ENCODE measurements at regions not wholly inside any gene's neighbourhood (a gene's known extent, or its start where the extent isn't known, plus 50 kb on each side); places are given as distances from the start of the nearest gene placed in this dataset.

DNA sequence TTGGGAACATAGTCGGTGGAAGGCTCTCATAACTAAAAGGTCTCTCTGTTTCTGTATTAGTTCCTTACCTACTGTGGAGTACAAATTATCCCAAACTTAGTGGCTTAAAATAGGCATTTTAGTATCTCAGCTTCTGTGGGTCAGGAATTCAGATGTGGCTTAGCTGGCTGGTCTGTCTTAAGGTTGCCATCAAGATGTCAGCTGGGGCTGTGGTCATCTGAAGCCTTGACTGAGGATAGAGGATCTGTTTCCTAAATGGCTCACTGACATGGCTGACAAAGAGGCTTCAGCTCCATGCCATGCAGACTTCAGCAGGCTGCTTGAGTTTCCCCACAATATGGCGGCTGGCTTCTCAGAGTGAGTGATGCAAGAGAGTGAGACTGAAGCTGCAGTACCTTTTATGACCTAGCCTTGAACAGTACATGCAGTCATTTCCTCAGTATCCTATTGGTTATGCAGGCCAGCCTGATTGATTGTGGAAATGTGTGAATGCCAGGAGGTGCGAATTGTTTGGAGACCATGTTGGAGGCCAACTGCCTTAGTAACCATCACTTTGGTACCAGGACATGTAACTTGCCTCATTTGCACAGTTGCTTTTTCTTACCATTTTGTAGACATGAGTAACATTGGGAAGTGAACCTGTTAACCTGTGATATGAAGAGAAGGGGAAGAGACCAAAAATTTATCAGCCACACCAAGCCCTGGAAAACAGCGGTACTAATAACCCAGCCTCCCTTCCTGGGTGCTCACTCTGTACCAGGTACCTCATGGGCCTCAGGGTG is 152.8 kb upstream of the IER5L start:
- no peak for DNase-seq (ENCODE audit: low read depth, low spot score)

DNA sequence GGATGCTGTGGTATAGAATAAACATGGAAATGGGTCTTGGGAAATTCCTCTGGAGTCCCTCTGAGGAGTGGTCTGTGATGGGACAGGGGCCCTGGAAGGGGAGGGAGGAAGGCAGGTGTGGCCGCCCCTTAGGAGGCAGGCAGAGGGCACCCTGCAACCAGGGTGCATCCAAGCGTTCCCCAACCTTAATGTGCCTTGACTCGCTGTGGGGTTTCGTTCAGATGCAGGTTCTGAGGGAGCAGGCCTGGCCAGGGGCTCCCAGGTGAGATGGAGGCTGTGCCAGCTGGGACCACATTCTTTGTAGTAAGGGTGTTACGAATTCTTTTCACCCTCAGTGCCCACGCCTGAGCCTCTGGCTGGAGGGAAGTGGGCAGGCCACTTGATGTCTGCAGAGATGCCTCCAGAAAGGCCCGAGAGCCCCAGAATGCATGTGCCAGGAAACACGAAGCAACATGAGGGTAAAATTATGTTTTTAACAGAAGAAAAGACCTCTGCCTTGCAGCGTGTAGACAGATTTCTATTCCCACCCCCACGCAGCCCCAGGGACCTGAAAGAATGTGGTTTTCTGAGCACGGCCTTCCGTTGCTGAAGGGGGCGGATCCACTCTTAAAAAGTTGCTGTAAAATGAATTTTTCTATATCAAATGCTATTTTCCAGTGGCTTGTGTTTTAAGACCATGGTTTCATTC is 150.4 kb upstream of the IER5L start:
- DNase-seq (ENCODE audit: low read depth, low spot score), result no peak

DNA sequence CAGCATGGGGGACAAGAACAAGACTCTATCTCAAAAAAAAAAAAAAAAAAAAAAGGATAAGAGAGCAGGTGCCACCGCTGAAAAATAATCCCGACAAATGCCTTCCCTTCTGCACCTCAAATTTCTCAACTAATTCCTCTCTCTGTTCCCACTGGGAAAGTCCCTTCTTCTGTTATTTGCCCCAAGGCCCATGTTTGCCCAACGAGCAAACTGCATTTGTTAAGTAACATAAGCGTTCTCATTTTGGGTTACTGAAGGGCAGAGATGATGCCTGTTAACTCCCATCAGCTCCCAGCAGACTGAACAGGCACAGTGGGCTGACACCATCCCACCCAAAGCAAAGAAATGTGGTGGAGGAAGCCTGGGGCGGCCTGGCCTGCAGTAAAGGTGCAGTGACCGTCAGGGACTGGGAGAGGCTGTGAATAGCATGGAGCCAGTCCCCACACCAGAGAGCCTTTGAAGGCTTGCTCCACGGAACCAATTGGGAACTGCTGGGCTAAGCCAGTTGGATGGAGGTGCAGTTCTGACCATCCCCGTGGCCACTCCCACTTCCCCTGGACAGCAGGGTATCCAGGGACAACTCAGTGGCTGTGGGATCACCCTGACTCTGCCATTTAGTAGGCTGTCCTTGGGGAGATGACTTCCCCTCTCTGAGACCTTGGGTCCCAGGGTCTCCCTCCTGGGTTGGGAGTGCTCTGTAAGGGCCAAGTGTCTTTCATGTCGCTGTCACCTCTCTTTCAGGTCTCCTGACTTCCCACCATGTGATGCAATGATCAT is 149.7 kb upstream of the IER5L start:
- no peak for DNase-seq (ENCODE audit: low read depth, low spot score)

DNA sequence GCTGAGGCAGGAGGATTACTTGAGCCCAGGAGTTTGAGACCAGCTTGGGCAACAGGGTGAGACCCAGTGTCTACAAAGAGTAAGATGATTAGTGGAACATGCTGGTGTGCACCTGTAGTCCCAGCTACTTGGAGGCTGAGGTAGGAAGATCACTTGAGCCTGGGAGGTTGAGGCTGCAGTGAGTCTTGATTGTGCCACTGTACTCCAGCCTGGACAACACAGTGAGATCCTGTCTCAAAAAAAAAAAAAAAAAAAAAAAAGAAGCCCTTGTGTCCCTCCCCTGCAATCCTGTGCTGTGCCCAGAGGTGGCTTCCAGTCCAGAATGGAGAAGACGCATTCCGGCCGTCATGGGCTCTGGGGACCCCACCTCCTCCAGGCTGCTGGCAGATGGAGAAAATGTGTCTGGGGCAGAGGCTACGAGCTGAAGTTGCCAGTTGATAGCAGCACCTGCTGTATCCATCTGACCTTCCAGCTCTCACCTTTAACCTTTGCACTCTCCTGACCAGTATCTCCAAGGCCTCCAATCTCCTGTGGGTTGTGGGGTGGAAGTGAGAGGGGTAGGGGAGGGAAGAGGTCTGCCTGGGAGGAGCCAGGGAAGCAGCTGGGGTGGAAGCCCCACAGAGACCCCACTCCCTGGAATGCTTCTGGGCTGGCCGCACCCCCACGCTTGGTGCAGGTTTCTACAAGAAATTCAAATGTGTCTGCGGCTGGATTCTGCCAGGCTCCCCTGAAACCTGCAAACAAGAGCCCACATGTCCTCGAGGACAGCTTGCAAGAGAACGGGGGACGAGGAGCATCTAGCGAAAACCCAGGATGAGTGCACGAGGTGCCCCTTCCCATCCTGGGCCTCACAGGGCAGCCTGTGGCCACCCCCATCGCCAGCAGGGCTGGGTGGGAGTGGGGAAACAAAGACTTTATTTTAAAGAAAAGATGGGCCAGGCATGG is 148.3 kb upstream of the IER5L start:
- no peak for DNase-seq (ENCODE audit: low read depth, low spot score)

DNA sequence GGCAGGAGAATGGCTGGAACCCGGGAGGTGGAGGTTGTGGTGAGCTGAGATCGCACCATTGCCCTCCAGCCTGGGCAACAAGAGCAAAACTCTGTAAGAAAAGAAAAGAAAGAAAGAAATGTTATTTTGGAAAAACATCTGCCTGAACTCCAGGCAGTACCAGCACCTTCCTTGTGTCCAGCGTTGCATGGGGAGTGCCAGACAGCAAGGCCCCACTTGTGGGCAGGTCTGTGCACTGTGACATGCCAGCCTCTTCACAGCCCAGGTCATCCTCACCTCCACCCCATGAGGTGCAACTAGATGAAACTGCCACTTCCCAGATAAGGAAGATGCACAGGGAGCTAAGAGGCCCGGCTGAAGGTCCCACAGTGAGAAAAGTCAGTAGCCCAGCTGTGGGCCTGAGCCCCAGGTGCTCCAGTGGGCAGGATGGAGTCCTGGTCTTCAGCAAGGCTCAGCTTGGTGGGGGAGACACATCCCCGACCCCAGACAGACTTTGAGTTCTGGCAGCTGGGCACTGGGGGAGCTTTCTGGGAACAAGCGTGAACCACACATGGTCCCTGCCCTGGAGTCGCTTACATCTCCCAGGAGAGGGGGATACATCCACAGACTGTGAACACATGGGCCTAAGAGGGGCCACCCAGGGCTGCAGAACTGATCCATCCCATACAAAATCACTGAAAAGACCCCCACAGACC is 146.9 kb upstream of the IER5L start:
- DNase-seq (ENCODE audit: low read depth, low spot score), result no peak

DNA sequence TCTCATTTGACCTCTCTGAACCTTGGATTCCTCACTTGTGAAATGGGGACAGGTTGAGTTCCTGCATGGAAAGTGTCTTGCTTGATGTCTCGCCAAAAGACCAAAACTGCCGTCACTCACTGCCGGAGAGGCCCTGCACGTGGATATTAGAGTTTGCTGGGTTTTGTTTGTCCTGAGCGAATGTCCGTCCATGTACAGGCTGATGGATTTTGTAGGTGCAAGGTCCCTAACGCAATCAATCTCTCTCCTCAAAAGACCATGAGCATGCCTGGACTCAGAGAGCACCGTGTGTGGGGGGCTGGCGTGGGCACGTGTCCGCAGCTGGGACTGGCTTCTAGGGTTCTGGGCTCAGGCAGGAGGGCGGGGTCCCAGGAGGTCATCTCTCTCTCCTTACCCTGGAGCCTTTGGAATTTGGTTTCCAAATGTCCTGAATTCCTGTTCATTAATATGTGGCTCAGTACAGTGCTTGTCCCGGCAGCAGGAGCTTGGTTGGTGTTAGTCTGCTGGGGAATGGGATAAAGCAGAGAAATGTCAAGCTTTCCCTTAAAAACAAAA is 146.0 kb upstream of the IER5L start:
- DNase-seq (ENCODE audit: low read depth, low spot score), result no peak

DNA sequence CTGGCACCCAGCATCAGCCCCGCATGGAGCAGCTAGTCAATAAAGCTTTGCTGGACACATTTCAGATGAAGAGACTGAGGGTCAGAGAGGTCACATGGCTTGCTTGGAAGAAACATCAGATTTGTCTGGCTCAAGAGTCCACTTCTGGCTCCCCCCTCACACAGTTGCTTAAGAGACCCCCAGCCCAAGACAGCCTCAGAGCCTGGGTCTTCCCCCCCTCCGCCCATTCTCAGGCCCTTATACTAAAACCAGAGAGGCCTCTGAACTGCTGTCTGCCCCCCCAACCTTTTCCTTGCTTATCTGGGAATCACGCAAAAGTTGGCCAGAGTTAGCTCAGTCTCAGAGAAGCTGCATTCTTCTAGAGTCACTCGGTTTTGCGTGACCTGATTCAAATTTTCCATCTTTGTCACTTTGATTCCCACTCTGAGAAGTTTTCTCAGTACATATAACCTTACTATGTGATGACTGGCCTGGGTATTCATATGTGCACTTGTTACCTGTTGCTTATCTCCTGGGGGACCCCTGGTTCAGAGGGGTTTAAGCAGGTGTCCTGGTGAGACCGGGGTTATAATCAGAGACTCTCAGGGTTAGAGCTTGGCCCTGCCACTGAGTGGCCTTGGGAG is 145.4 kb upstream of the IER5L start:
- no peak for DNase-seq (ENCODE audit: low read depth, low spot score)

DNA sequence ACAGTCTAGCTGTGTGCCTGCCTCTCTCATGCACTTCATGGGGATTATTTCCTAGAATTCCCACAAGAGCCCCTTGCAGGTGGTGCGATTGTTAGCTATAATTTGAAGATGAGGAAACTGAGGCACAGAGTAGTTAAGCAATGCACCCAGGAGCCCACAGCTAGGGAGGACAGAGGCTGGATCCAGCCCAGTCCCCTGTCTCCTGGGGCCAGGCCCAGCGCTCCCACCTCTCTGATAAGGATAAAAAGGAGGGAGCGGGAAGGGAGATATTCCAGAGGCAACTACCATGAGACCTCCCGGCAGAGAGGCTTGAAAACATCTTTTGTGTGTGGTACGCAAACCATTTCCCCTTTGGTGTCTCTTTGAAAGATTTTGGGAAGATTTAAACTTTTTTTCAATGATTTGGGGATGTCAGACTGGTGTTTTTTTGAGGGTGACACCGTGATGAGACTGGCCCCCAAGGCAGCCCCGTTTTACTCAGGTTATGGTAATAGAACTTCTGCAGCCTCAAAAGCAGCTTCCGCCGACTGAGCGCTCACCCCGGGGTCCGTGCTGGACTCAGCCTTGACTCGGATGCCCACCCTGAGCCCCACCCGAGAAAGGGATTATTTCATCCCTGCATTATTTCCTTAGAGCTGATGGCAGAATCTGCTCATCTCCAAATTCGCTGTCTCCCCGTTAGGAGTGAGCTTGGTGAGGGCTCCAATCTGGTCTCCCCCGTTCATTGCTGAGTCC is 144.7 kb upstream of the IER5L start:
- no peak for DNase-seq (ENCODE audit: low read depth, low spot score)

DNA sequence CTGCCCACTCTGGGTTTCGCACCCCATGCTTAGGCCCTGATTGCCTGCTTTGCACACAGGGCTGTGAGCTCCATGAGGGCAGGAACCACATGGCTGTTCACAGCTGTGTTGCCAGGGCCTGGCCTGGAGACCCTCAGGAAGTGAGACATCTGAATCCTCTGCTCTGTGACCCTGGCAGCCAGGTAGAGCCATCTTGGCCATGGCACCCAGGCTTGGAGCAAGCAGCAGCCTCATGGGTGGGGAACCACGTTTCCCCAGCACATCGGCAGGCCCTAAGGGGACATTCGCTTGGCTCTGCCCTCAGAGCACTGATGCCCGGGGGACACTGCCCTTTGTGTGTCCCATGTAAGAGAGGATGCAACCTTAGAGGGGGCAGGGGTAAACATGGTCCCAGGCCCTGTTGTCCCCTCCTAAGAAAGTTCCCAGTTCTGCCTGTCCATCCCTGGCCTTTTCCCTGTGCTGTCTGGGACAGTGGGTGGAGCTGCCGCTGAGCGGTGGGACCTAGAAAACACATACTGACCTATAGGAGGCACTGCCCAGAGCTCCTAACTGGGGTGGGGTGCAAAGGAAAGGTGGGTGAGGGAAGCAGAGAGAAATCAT is 144.1 kb upstream of the IER5L start:
- no peak for DNase-seq (ENCODE audit: low read depth, low spot score)

DNA sequence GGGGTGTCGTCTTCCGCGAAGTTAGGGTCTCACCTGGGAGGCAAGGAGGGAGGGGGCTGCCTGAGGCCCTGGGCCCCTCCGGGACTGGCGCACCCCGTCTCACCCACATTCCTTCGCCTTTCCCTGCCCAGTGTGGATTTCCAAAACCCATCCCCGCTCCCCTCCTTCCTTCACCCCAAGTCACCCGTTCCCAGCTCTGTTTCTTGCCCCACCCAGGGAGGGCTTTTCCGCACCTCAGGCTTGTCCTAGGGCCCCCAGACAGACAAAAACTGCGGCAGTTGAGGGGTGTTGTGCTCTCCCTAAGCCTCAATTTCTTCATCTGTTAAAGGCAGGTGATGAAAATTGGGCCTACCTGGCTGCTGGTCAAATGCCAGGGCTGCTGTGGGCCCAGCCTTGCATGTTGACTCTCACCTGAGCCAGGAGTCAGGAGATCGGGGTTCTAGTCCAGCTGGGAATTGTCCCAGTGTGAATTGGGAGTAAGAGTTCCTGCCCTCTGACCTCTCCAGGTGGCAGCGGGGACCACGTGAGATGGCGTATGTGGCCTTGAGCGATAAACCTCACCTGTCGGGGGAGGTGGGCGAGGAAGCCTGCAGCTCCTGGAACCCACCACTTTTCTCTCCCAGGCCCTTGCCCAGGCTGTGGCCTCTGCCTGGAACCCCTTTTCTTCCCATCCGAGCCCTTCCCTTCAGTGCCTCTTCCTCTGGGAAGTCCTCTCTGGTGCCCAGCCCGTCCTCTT is 143.4 kb upstream of the IER5L start:
- DNase-seq (ENCODE audit: low read depth, low spot score), result no peak

DNA sequence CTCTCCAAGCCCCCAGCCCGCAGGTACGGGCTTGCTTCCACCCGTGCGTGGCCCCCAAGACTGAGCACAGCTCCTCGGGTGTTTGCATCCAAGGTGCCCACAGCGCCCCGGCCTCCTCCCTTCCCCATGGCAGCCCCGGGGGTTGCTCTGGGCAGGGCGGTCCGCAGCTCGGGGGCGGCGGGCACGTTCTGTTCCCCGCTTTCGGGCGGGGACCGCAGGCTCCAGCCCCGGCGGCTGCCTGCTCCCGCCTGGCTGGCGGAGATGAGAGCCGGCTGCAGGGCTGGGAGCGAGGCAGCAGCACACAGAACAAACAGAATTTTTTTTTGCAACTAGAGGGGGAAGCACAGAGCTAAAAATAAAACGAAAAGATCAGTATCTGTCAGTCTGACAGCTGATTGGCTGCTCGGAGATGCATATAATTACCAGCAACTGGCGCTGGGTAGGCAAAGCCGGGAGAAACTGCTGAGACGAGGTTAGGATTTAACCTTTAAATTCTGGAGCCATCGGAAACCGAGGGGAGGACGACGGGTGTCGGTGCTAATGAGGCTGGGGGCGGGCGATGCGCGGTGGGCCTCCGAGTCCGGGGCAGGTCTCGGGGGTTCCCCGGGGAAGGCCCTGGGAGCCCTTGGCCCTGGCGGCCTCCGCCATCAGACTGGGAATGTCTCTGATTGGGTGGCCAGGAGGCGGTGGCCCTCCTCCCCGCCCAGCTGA is 142.7 kb upstream of the IER5L start:
- peak; percentile 86 for DNase-seq (ENCODE audit: low read depth, low spot score)

DNA sequence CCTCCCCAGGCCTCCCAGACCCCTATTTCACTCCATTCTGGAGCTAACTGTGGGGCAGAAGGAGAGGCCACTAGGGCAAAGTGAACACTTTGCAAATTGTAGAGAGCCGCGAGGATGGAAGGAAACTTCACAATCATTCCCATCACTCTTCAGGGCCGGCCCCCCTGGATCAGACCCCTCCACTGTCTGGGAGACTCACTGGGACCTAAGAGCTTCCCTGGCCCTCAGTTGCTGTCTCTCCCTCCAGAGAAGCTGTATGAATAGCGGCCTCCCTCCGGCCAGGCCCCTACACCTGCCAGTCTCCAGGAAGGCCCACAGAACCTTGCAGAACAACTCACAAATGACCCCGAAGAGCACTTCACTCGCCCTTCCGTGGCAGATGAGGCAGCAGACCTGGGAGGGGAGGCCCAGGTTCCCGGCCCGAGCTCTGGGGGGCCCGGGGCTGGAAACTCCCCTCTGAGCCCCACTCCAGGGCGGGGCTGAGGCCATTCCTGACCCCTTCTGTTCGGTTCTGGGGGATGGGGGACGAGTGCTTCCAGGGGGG is 141.9 kb upstream of the IER5L start:
- DNase-seq (ENCODE audit: low read depth, low spot score), result no peak

DNA sequence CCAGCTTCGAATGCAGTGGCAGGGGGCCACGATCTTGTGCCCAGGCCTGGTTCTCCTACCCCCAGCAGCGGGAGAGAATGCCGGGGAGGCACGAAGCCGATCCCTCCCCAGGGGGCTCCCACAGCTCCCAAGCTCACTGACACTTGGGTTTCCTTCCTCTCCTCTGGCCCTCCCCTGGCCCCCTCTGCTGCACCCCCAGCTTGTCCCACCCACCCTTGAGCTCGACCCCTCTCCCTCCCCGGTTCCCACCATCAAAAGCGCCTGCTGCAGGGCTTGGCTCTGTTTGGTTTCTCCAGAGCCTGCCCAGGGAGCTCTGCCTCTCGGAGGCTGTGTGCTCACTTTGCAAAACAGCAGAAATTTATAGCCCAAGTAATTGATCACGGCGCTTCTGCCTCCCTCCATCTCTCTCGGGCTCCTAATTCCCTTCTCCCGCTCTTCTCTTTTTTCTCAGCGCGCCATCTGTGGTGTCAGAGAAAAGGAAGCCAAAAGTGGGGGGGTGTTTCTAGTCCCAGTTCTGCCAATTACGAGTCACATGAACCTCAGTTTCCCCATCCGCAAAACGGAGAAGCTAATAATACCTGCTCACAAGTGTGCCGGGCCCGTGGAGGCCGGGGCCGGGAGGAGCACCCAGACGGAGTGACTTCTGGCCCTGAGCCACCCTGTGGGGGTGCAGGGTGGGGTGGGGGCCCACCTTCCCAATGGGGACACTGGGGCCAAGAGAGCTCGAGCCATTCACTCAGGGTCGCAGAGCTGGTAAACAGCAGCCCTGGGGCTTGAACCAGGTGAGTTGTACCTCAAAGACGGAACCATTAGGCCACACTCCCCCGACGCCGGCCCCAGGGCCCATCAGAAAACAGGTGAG is 141.2 kb upstream of the IER5L start:
- no peak for DNase-seq (ENCODE audit: low read depth, low spot score)

DNA sequence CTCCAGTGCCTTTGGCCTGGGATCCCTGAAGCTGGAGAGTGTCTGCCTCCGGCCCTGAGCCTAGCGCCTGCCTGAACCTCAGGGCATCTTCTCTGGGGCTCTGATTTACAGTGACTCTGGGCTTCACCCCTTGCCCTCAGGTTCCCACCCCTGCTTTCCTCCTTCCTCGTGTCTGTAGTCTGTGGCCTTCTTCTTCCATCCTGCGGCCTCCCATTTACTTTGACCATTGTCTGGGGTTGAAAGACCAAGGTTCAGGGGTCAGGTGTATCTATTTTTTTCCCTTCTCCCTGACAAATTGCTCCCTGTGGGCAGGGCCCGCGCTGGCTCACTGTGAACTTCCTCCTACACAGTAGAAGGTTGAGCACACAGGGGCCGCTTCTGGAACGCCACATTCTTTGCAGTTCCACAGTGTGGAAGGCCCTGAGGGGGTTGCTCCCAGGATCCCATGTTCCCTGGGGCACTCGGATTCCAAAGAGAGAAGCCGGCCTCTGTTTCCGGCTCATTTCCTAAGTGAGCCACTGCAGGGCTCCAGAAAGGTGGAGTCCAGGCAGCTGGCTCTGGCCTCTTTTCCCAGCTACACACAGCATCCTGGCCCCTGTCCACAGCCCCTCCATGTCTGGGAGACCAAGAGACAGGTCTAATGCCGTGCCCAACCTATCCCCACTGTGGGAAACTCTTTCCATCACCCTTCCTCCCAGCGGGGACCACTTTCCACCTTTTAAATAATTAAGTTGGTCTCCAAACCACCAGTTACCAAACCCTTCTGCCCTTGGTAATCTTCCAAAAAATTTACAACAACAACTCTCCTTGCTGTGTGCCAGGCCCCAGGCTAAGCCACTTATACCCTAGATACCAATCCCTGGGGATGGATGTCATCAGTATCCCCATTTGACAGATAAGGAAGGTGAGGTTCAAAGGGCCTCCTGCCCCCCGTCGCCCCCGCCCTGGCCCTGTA is 140.3 kb upstream of the IER5L start:
- no peak for DNase-seq (ENCODE audit: low read depth, low spot score)

Data from astrocyte of the hippocampus (primary cell).